Activated CD8-positive, alpha-beta memory T cell treated with anti-CD3 and anti-CD28 coated beads, Interleukin-2, amount 50 U/mL, for 4 hours (primary cell): ENCODE measurements at regions not wholly inside any gene's neighbourhood (a gene's known extent, or its start where the extent isn't known, plus 50 kb on each side); places are given as distances from the start of the nearest gene placed in this dataset.
"Not testable (repeated sequence)": the region's sequence is repeated elsewhere in the genome, so short reads cannot be mapped to it uniquely, and the experiment has no call there.

ENCODE experiments used
- DNase-seq: peaks from one replicate; pipeline ENCODE4 v3.0.0-alpha.2; 2020

DNA sequence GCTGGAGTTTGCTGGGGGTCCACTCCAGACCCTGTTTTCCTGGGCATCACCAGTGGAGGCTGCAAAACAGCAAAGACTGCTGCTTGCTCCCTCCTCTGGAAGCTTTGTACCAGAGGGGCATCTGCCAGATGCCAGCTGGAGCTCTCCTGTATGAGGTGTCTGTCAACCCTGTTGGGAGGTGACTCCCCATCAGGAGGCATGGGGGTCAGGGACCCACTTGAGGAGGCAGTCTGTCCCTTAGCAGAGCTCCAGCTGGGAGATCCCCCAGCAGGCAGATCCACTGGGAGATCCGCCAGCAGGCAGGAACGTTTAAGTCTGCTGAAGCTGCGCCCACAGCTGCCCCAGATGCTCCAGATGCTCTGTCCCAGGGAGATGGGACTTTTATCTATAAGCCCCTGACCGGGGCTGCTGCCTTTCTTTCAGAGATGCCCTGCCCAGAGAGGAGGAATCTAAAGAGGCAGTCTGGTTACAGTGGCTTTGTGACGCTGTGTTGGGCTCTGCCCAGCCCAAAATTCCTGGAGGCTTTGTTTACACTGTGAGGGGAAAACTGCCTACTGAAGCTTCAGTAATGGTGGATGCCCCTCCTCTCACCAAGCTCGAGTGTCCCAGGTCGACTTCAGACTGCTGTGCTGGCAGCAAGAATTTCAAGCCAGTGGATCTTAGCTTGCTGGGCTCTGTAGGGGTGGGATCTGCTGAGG is 260.5 kb upstream of the SLC8A1 start:
- not testable (repeated sequence) for DNase-seq

DNA sequence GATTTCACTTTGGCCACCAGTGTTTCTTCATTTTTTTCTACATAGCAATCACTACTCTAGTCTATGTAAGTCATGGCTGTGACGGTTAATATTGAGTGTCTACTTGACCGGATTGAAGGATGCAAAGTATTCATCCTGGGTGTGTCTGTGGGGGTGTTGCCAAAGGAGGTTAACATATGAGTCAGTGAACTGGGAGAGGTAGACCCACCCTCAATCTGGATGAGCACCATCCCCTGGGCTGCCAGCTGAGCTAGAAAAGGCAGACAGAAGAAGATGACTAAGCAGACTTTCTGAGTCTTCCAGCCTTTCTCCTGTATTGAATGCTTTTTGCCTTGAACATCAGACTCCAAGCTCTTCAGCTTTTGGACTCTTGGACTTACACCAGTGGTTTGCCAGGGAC is 265.0 kb upstream of the SLC8A1 start:
- DNase-seq = no peak

DNA sequence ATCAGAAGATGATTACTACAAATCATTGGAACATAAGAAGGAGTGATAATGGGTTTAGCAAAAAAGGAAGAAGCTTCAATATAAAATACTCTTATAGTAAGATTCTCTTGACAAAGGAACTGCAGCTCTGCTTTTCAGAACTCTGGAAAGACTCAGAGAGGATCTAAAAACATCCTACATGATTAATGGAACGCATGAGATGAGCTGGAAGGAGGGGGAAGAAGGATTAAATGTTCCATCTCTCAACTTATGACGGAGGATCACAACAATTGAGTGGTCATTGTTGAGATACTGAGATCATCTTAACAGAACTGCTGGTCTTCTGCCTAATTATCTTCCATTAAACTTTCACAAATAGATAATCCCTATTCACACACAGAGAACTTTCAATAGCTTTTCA is 267.5 kb upstream of the SLC8A1 start:
- no peak for DNase-seq

DNA sequence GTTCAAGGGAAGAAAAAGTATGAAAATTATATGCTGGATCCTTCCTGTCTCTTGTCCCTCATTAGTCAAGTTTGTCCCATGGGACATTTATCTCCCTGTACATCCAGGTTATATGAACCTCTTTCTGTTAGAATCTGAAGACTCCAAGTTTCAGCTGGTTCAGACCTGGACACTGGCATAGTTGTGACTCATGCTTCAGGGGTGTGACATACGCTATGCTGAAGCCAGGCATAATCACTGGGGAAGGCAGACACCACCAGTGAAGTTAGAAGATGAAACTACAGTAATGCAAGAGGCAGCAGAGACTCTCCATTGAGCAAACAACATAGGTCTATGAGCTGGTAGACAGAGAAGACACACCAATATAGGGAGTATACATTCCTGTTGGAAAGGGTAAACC is 269.7 kb upstream of the SLC8A1 start:
- DNase-seq = no peak

DNA sequence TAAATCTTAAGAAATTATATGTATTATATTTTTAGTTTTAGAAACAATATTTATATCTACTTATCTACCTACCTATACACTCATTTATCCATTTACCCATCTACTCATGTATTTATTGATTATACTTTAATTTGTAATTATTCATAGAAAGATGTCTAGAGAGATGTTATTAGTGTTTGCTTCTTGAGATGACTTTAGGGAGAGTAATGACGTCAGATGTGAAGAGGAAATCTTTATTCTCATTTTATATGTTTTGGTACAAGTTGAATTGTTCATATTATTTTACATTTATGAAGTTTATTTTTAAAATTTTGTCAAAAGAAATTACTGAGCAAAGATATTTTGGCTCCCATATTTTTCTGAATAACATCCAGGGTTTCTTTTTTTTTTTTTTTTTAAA is 271.3 kb upstream of the SLC8A1 start:
- DNase-seq = no peak

DNA sequence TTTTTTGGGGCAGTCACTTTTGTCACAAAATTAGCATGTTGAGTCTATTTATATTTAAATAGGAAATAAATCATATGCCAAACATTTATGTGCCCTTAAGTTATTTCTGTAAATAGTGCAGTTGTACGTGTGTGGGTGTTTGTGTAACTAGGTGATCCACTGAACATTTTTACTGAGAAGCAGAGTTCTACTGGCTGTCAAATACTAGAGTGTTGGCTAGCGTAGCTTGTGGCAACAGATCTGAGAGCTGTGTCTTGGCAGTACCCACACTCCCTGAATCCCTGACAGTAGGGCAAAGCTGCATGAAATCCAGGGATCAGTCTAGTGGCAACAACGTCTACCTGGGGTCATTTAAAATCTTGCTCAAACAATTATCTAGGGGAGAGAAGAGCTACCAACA is 273.1 kb upstream of the SLC8A1 start:
- no peak for DNase-seq

DNA sequence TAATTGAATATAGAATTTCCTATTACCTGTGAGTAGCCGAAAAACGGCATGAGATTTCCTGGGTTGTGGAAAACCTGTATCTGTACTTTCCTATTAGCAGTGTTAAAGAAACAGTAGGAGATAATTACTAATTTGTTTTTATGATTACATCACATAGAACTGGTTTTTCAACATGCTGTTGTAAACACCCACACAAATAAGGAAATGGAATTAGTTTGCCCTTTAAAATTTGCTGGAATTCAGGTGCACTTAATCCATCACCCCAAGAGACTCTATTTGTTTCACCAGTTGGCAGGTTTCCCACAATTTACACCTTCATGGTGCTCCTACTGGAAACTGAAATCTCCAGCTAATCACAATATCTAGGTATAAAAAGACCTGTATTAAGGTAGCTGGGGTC is 274.1 kb upstream of the SLC8A1 start:
- no peak for DNase-seq

DNA sequence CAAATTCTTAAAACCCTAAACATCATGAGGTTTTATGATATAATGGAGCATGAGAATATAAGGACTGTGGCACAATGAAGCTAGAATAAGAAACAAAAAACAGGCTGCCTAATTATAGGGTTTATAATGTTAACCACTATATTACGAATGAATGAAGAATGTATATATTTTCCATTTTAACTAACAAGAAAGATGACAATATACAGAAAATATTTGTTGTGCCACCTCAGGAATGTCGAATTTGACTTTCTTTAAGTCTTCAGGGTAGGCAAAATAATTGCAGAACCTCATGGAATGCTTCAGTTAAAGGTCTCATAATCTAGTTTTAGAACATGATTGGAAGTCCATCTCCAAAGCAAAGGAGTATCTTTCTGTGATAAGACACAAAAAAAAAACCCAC is 282.9 kb upstream of the SLC8A1 start:
- DNase-seq = no peak

DNA sequence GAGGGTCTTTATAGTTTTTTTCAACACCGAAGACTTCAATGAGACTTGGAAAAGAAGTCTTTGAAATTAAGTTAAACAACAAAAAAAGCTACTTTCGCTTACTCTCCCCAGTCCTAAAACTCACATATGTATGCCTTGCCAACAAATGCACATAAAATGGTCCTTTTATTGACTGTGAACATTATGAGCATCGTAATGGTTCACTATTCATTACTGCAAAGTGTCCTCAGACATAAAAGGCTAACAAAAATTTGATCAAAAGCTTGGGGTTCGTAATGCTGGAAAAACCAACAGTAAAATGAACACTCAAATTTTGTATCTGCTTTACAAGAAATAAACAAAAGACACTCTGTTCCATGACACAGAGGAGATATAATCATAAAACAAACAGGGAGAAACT is 285.3 kb upstream of the SLC8A1 start:
- no peak for DNase-seq

DNA sequence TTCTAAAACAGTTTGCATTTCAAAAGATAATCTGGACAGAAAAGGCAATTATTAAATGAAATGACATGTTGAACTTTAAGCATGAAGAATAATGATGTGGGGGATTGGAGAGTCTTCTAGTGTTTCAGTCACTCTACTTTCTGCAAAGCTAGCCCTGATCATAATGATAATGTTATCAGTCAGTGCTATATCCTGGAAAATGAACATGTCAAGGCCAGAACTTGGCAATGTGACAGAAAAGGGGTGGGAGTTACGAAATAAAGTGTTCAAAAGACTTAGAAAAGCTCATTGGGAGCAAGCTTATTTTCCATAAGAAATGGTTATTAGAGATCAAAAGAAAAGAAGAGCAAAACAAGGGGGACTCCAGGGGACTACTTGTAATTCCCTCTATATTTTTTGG is 288.5 kb upstream of the SLC8A1 start:
- no peak for DNase-seq

DNA sequence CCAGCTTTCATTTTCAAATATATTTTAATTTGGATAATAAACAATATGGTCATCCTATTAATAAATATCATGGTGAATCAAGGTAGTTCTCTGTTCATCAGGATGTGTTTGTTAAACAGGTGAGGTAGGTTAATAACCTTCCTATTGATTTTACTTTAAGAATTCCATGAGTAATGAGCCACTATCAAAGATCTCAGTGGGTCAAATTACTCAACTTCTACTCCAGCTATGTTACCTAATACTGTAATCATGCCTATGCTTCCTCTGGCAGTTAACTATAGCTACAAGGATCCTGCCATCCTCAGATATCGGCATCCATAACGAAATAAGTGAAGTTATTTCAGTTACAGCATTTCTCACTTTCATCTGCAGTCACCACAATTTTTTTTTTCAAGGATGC is 289.6 kb upstream of the SLC8A1 start:
- DNase-seq = no peak

DNA sequence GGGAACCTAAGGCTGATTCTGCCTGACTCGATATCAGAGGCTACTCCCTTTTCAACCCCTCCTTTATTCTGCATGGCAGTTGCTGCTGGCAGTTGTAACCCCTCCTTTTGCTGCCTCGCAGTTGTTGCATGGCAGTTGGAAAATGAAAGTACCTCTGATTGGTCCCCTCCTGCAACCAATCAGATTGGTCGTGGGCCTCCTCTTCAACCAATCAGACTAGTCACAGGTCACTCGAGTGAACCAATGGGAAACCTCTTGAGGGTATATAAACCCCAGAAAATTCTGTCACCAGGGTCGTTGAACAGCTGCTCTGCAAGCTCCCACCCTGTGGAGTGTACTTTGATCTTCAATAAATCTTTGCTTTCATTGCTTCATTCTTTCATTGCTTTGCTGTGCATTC is 294.3 kb upstream of the SLC8A1 start:
- no peak for DNase-seq

DNA sequence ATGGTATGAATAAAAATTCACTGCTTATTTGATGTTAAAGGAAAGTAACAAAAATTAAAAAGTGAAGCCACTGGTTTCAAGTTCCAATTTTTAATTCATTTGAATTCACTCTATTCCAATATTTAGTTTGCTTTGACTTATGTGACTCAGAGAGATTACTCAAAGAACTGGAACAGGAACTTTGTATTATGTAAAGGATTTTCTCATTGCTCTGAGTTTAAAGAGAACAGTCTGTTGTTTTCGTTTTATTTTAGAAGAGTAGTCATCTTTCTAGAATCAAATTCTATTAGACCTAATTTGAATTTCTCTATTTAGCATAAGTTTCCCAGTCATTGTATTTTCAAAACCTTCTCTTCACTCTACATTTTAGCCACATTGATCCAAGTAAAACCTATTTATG is 300.1 kb upstream of the SLC8A1 start:
- DNase-seq = no peak

DNA sequence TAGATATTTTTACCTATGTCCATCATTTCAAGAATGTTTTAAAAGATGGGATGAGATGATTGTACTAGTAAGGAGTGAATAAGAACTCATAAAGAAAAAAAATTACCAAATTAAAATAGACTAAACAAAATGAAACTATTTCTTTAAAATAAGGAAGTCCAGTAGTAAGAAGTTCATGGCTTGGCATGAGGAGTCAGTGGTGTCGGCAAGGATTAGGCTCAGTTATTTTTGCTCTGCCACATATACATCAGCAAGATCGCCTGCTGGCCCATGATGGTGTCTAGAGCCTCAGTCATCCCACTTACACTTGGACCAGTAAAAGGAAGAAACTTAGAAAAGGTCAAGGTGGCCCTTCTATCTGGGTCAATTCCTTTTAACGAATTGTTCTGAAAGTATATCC is 300.9 kb upstream of the SLC8A1 start:
- no peak for DNase-seq

DNA sequence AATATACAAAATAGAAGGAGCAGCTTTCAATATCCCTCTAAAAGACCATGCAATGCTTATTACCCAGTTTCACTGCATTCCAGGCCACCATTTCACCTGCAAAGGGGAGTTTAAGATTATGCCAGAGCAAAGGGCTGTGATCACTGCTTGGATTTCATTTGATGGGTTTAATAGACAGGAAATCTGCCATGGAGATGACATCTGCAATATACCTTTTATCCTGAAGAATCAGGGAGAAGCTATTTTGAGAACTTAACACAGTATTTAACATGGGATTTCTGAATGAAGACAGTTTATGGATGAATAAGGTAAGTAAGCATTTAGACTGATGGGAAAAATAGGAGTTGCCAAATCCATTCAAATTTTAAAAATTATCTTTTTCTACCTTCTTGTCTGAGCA is 303.0 kb upstream of the SLC8A1 start:
- no peak for DNase-seq

DNA sequence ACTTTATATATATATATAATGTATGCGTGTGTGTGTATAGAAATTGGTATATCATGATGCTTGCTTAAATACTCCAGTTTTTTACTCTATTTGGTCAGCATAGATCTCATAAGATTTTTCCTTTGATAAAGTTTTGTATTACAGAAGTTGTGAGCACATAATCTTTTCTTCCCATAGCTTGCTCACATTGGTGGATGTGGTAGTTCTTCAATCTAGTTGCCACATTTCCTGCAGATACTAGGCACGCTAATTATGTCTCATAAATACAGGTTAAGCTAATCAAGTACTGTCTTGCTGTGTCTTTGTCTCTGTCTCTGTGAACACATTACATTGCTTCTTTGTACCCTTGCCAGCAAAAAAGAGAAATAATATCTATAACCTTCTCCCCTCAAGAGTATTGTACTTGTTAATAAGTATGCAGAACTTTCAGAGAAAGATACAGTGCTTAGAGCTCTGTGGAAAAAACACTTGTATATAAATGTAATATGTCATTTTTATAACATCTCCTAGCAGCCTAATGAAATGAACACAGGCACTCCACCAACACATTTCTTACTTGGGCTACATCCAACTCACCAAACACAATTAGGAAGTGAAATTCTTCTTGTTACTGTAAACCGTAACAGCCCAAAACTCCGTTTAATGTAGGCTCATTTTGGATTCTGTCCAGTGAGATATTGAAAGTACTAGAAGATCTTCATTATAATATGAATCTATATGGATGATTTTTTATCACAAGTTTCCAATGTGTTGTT is 306.7 kb upstream of the SLC8A1 start:
- DNase-seq = no peak

DNA sequence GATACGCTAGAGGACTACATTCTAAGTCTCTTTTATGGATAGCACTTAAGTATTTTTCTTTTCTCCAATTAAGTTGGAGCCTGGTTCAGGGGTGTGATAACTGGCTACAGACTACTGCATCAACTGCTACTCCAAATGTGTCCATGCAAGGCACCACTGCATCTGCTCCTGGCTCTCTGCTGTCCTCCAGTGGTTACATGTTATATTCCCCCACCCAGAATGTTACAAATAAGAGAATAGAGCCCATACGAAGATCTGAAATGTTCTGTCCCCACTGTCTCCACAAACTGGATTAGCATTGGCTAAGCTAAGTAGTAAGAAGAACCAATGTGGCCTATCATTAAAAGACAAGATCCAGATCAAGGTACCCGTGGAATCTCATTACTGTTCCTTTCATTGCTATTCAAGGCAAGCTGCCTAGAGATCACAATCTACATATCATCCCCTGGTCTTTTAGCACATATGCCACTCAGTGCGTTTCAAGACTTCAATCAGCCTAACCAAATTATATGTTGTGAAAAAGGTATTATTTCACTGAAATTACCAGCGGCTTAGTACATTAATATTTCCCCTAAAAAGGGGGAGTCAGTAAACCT is 308.3 kb upstream of the SLC8A1 start:
- DNase-seq = no peak

DNA sequence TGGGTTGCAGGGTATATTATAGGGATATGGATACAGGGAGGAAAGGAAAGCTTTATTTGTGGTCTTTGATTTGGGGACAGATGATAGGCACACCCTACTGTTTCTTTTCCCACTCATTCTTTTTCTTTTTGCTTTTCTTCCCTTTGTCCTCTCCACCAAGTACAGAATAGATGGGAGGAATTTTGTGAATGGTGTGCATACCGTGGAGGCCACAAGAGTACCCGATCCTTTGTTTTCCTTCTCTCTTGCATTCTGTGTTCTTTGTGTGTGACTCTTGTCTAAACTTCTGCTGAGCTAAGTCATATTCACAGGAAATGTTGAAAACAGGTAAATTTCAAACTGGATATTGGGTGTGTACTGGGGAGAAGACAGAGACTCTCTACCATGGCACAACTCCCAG is 321.4 kb upstream of the SLC8A1 start:
- DNase-seq = no peak

DNA sequence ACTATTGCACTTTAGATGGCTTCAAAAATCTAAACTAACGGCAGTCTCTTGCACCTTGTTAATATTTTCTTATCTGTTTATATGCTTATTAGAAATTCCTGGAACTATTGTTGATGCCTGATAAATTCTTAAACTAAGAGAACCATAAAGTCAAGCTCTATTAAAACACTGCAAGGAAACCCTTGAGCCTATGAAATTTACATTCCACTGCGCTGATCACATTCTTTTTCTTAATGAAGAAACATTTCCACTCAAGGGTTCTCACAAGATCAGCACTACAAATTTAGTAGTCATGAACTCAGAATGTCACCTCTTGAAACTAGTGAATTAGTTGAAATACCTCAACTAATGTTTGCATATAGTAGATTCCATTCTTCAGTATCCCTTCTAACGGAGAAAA is 331.8 kb upstream of the SLC8A1 start:
- no peak for DNase-seq

DNA sequence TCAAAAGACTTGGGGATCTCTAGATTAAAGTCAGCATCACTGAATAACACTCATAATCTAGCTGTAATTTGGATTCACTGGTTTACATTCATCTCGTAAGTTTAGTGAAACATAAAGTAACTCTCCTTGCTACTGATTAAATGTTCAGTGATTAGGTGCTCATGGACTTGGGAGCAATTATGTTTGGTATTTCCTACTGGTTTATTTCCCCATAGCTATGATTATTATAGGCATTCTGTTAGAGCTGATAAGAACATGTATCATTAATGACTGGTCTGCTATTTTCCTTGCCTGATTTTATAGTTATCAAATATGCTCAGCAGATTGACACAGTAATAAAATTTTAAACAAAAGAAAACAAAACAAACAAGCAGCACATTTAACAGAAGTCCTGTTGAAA is 334.7 kb upstream of the SLC8A1 start:
- DNase-seq = no peak

DNA sequence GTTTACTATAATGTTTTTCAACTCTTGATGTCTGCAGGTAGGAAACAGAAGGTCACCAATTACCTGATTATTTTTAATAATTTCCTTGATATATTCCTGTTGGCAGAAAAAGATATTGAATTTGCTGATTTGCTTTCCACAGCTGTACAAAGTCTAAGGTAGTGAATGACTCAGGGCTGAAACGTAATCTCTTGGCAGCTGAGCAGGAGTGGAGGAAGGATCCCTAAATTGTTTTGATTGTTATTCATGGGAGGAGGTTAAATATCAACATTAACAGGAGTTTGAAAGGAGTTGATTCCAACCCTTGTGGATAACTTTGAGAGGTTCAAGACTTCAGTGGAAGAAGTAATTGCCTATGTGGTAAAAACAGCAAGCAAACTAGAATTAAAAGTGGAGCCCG is 345.2 kb upstream of the SLC8A1 start:
- DNase-seq = no peak

DNA sequence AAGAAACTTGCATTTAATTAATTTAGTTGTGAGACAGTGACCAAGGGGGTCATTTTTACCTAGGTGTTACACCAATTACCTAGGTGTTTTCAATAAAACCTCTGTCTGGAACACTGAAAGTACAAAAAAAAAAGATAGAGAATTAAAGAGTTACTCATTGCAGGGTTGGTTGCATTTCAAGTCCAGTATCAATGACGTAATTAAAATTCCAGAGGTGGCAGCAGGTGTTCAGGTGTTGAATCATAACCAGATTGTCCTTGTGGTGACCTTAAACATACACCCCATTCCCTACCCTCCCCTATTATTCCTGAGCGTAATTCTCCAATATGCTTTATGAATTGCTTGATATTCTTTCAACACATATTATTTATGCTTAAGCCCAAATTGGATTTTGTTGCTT is 352.0 kb upstream of the SLC8A1 start:
- DNase-seq = no peak

DNA sequence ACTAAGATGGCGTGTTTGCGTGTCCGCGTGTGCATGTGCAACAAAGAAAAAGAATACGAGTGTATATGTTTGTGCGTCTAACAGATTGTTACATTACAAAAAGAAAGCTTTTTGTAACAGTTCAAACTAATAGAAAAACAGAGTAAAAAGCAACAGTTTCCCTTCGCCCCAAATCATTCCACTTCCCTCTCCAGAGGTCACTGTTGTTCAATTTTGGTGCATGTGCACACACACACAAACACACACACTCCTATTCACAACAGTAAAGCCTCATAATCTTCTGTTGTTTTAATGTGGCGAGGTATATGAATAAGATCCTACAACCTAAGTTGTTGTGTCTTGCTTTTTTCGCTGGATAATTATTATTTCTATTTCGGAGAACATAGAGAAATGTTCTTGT is 357.3 kb upstream of the SLC8A1 start:
- no peak for DNase-seq

DNA sequence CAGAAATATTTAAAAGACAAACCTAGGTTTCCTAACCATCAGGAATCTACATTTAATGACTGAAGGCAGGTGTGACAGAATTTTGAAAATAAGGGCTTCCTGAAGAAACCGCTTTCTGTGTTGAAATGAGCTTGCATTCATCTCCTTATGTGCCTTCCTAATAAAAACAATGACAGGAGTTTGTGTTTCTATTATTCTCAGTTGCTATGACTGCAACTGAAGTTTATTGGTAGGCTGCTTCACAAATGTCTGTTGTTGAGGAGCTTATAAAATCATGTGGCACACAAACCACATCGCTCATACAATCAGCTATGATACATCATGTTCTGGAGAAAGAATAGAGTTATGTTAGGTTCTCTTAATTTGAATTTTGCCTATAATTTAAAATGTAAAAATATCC is 362.7 kb upstream of the SLC8A1 start:
- DNase-seq = no peak

DNA sequence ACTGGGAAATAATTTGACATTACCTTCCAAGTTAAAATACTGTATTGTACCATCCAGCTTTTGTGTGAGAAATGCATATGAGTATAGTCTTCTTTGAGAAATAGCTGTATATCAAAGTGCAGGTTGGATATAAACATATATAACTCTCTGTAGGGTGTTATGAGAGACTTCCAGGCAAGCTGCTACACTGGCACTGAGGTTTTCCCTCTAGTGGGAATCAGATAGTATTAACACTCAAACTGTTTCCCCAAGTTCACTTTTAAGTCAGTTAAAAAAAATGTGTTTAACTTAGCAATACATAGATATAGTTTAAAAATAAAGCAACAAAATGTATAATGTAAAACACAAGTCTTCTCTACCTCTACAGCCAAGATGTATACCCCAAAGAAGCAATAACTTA is 368.4 kb upstream of the SLC8A1 start:
- DNase-seq = no peak
